ENCODE measurements at regions not wholly inside any gene's neighbourhood (a gene's known extent, or its start where the extent isn't known, plus 50 kb on each side); places are given as distances from the start of the nearest gene placed in this dataset.

DNA sequence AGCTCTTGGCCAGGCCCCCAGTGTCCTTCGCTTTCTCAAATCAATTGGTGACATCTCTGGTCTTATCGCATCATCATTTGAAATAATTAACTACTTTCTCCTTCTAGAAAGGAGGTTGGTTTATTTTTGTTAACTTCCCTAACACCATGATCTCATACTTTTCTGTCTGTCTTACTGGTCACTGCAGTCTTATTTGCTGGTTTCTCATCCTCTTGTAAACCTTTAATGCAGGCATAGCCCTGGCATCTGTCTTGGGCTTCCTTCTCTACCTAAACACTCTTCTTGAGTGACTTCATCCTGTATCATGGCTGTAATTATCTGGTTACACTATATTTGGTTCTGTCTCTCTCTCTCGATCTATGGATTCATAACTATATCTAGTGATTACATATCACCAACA, 152.8 kb downstream of the CYSLTR2 start:
- TF ChIP-seq GTF2F1 (IDR thresholded peaks at IDR 0.05; ENCODE audit: low read length) (no peak), POLR2A (IDR thresholded peaks at IDR 0.05; ENCODE audit: insufficient read depth in 1 of 2, low read depth in 2 of 2, low read length in 2 of 2) (no peak), CTCF (CRISPR knock-in tag; IDR thresholded peaks at IDR 0.05) (no peak), MAX (IDR thresholded peaks at IDR 0.05) (no peak), POLR2AphosphoS5 (IDR thresholded peaks at IDR 0.05; ENCODE audit: low read depth, low read length) (no peak), IRF1 (CRISPR knock-in tag; IDR thresholded peaks at IDR 0.05; ENCODE audit: low read depth) (no peak)
- TF ChIP-seq, protein P1, sequence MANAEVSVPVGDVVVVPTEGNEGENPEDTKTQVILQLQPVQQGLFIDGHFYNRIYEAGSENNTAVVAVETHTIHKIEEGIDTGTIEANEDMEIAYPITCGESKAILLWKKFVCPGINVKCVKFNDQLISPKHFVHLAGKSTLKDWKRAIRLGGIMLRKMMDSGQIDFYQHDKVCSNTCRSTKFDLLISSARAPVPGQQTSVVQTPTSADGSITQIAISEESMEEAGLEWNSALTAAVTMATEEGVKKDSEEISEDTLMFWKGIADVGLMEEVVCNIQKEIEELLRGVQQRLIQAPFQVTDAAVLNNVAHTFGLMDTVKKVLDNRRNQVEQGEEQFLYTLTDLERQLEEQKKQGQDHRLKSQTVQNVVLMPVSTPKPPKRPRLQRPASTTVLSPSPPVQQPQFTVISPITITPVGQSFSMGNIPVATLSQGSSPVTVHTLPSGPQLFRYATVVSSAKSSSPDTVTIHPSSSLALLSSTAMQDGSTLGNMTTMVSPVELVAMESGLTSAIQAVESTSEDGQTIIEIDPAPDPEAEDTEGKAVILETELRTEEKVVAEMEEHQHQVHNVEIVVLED (CRISPR knock-in tag; IDR thresholded peaks at IDR 0.05; ENCODE audit: borderline replicate concordance) = no peak

All from HepG2 (cell line).